ENCODE measurements at regions not wholly inside any gene's neighbourhood (a gene's known extent, or its start where the extent isn't known, plus 50 kb on each side); places are given as distances from the start of the nearest gene placed in this dataset.

DNA sequence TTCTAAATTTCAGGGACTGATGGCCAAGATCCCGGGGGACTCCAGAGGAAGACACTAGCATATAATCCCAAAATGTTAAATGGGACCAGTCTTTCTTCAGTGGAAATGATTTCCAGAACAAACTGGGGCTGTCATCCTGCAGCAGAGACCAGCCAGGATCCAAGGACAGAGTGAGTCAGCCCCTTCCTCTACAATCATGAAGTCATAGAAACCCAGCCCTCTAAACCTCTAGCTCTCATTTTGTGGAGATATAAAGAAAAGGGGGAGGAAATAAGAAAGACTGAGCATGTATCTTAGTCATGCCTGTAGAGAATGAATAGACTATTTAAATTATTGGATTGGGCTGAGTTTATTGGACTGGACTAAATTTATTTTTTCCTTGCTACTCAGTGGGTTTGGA, 318.3 kb downstream of the AGTPBP1 start:
- Histone ChIP-seq H3K36me3 (ENCODE audit: low read depth, low read length) (no peaks in the 10 kb centered on the region), H3K9ac (ENCODE audit: low read length) (no peak overlapping the region), H3K4me2 (ENCODE audit: low read length) (no peak overlapping the region), H3K4me1 (ENCODE audit: insufficient read depth, low read length) (peaks cover 8% of the 10 kb centered on the region), H3K4me3 (ENCODE audit: low read length) (no peak overlapping the region), H3K9me2 (replicated peaks; ENCODE audit: low read length) (no peaks in the 10 kb centered on the region), H3K27ac (ENCODE audit: low read length) (no peak overlapping the region), H4K20me1 (ENCODE audit: low read length) (no peaks in the 10 kb centered on the region), H3K79me2 (ENCODE audit: low read length) (no peaks in the 10 kb centered on the region), H2AFZ (ENCODE audit: low read length) (no peak overlapping the region), H3K9me3 (ENCODE audit: low read length) (no peaks in the 10 kb centered on the region), H3F3A (ENCODE audit: low read length, unreplicated experiment) (no peaks in the 10 kb centered on the region), H3K27me3 (ENCODE audit: low read length) (no peaks in the 10 kb centered on the region)
- BruUV-seq (replicated peaks), result no TSS peak
- TF ChIP-seq, protein P1, sequence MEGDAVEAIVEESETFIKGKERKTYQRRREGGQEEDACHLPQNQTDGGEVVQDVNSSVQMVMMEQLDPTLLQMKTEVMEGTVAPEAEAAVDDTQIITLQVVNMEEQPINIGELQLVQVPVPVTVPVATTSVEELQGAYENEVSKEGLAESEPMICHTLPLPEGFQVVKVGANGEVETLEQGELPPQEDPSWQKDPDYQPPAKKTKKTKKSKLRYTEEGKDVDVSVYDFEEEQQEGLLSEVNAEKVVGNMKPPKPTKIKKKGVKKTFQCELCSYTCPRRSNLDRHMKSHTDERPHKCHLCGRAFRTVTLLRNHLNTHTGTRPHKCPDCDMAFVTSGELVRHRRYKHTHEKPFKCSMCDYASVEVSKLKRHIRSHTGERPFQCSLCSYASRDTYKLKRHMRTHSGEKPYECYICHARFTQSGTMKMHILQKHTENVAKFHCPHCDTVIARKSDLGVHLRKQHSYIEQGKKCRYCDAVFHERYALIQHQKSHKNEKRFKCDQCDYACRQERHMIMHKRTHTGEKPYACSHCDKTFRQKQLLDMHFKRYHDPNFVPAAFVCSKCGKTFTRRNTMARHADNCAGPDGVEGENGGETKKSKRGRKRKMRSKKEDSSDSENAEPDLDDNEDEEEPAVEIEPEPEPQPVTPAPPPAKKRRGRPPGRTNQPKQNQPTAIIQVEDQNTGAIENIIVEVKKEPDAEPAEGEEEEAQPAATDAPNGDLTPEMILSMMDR (conservative IDR thresholded peaks at IDR 0.05; ENCODE audit: low read depth, low read length), result no peak
- TF ChIP-seq EZH2 (IDR thresholded peaks at IDR 0.05; ENCODE audit: low read length, unreplicated experiment), result no peak
- no peak for TF ChIP-seq EZH2phosphoT487 (IDR thresholded peaks at IDR 0.05; ENCODE audit: borderline replicate concordance, low read length)
- no peak for ATAC-seq
- CTCF ChIA-PET, result no interaction called here
- intact Hi-C loops (cut with micrococcal nuclease), result no loop called here
- POLR2A ChIA-PET (ENCODE audit: unreplicated experiment), result no interaction called here
- no peak for DNase-seq

DNA sequence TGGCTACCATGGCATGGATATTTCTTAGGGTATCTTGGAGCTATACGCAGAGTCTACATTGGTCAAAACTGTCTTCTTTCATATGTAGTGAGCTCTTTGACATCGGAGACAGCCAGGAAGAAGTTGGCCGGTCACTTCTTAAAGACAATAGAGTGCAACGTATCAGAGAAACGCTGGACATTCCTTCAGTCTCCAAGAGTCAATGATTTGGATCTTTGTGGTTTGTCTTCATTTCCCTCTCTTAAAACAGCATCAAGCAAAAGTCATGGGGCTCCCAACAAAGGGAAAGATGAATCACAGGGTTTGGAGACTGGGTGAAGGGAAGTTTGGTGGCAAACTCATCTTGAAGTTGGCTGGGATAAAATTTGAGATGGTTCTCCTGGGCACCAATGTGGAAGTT, 320.1 kb downstream of the AGTPBP1 start:
- Histone ChIP-seq H3K4me1 (ENCODE audit: insufficient read depth, low read length) (peaks cover 8% of the 10 kb centered on the region), H3K27ac (ENCODE audit: low read length) (no peak overlapping the region), H3K9me3 (ENCODE audit: low read length) (no peaks in the 10 kb centered on the region), H3F3A (ENCODE audit: low read length, unreplicated experiment) (no peaks in the 10 kb centered on the region), H3K27me3 (ENCODE audit: low read length) (no peaks in the 10 kb centered on the region), H3K4me3 (ENCODE audit: low read length) (no peak overlapping the region), H3K9me2 (replicated peaks; ENCODE audit: low read length) (no peaks in the 10 kb centered on the region), H3K36me3 (ENCODE audit: low read depth, low read length) (no peaks in the 10 kb centered on the region), H3K79me2 (ENCODE audit: low read length) (no peaks in the 10 kb centered on the region), H2AFZ (ENCODE audit: low read length) (no peak overlapping the region), H3K9ac (ENCODE audit: low read length) (no peak overlapping the region), H3K4me2 (ENCODE audit: low read length) (no peak overlapping the region), H4K20me1 (ENCODE audit: low read length) (no peaks in the 10 kb centered on the region)
- POLR2A ChIA-PET (ENCODE audit: unreplicated experiment), result no interaction called here
- TF ChIP-seq EZH2phosphoT487 (IDR thresholded peaks at IDR 0.05; ENCODE audit: borderline replicate concordance, low read length) (no peak), EZH2 (IDR thresholded peaks at IDR 0.05; ENCODE audit: low read length, unreplicated experiment) (no peak)
- TF ChIP-seq, protein P1 (conservative IDR thresholded peaks at IDR 0.05; ENCODE audit: low read depth, low read length), result no peak
- no peak for DNase-seq
- ATAC-seq, result no peak
- BruUV-seq (replicated peaks), result no TSS peak
- CTCF ChIA-PET, result no interaction called here
- intact Hi-C loops (cut with micrococcal nuclease), result no loop called here

DNA sequence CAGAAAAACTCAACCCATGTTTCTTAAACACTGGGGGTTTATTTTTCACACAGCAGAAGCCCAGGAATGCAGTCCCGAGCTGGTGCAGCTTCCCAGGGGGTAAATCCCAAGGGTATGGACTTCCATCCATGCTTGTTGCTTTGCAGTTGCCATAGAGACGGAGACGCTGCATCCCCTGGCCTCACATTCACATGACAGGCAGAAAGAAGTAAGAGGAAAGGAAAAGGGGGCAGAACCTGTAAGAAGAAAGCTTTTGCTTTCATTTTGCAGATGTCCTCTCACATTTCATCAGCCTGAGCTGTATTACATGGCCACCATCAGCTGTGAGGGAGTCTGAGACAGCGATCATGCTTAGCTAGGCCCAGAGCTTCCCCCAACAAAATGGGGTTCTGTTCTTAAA, 321.0 kb downstream of the AGTPBP1 start:
- no peak overlapping the region for H3K4me3 ChIP-seq (ENCODE audit: low read length)
- no peak overlapping the region for H2AFZ ChIP-seq (ENCODE audit: low read length)
- H3K36me3 ChIP-seq (ENCODE audit: low read depth, low read length), result no peaks in the 10 kb centered on the region
- H3K27ac ChIP-seq (ENCODE audit: low read length), result no peak overlapping the region
- H3K27me3 ChIP-seq (ENCODE audit: low read length), result no peaks in the 10 kb centered on the region
- H3K79me2 ChIP-seq (ENCODE audit: low read length), result no peaks in the 10 kb centered on the region
- no peak overlapping the region for H3K9ac ChIP-seq (ENCODE audit: low read length)
- H3K4me1 ChIP-seq (ENCODE audit: insufficient read depth, low read length), result peaks cover 6% of the 10 kb centered on the region
- TF ChIP-seq, protein P1 (conservative IDR thresholded peaks at IDR 0.05; ENCODE audit: low read depth, low read length), result no peak
- no peak for TF ChIP-seq EZH2phosphoT487 (IDR thresholded peaks at IDR 0.05; ENCODE audit: borderline replicate concordance, low read length)
- no peak for TF ChIP-seq EZH2 (IDR thresholded peaks at IDR 0.05; ENCODE audit: low read length, unreplicated experiment)
- POLR2A ChIA-PET (ENCODE audit: unreplicated experiment), result no interaction called here
- H3K9me2 ChIP-seq (replicated peaks; ENCODE audit: low read length), result no peaks in the 10 kb centered on the region
- BruUV-seq (replicated peaks), result no TSS peak
- no peak overlapping the region for H3K4me2 ChIP-seq (ENCODE audit: low read length)
- H3F3A ChIP-seq (ENCODE audit: low read length, unreplicated experiment), result no peaks in the 10 kb centered on the region
- H4K20me1 ChIP-seq (ENCODE audit: low read length), result no peaks in the 10 kb centered on the region
- no peaks in the 10 kb centered on the region for H3K9me3 ChIP-seq (ENCODE audit: low read length)
- intact Hi-C loops (cut with micrococcal nuclease), result no loop called here
- DNase-seq (no peak), ATAC-seq (no peak)
- CTCF ChIA-PET, result no interaction called here

Measured in PC-3 (cell line).